ENCODE measurements at regions not wholly inside any gene's neighbourhood (a gene's known extent, or its start where the extent isn't known, plus 50 kb on each side); places are given as distances from the start of the nearest gene placed in this dataset.

GRCh38 chr4:96753216-96753615, 913.3 kb downstream of the PDHA2 start:
- DNase-seq (ENCODE audit: low read depth in 1 of 2, low spot score in 1 of 2), result no peak
- no peak for TF ChIP-seq REST (IDR thresholded peaks at IDR 0.05; ENCODE audit: insufficient replicate concordance, low read depth)
- TF ChIP-seq GABPA (IDR thresholded peaks at IDR 0.05; ENCODE audit: low read depth), result no peak
- TF ChIP-seq SPI1 (IDR thresholded peaks at IDR 0.05; ENCODE audit: borderline replicate concordance, low read depth), result no peak
- no peak for TF ChIP-seq POLR2AphosphoS5 (IDR thresholded peaks at IDR 0.05; ENCODE audit: low read depth)
- no peak for TF ChIP-seq CTCF (IDR thresholded peaks at IDR 0.05; ENCODE audit: insufficient read depth, low read length)
- no peaks in the 10 kb centered on the region for H3K27me3 ChIP-seq (ENCODE audit: insufficient read depth, poor library complexity, severe bottlenecking)
- no peak overlapping the region for H3K27ac ChIP-seq (replicated peaks)
- H3K4me3 ChIP-seq (replicated peaks; ENCODE audit: insufficient read depth, low read length), result no peak overlapping the region

GRCh38 chr4:96755569-96756484, 915.9 kb downstream of the PDHA2 start:
- Histone ChIP-seq H3K4me3 (replicated peaks; ENCODE audit: insufficient read depth, low read length) (no peak overlapping the region), H3K27me3 (ENCODE audit: insufficient read depth, poor library complexity, severe bottlenecking) (no peaks in the 10 kb centered on the region), H3K27ac (replicated peaks) (no peak overlapping the region)
- TF ChIP-seq CTCF (IDR thresholded peaks at IDR 0.05; ENCODE audit: insufficient read depth, low read length) (no peak), REST (IDR thresholded peaks at IDR 0.05; ENCODE audit: insufficient replicate concordance, low read depth) (no peak), GABPA (IDR thresholded peaks at IDR 0.05; ENCODE audit: low read depth) (no peak), SPI1 (IDR thresholded peaks at IDR 0.05; ENCODE audit: borderline replicate concordance, low read depth) (no peak), POLR2AphosphoS5 (IDR thresholded peaks at IDR 0.05; ENCODE audit: low read depth) (no peak)
- DNase-seq (ENCODE audit: low read depth in 1 of 2, low spot score in 1 of 2), result no peak

GRCh38 chr4:96756584-96756983, 916.7 kb downstream of the PDHA2 start:
- TF ChIP-seq REST (IDR thresholded peaks at IDR 0.05; ENCODE audit: insufficient replicate concordance, low read depth) (no peak), CTCF (IDR thresholded peaks at IDR 0.05; ENCODE audit: insufficient read depth, low read length) (no peak), GABPA (IDR thresholded peaks at IDR 0.05; ENCODE audit: low read depth) (no peak), POLR2AphosphoS5 (IDR thresholded peaks at IDR 0.05; ENCODE audit: low read depth) (no peak), SPI1 (IDR thresholded peaks at IDR 0.05; ENCODE audit: borderline replicate concordance, low read depth) (no peak)
- no peak for DNase-seq (ENCODE audit: low read depth in 1 of 2, low spot score in 1 of 2)
- no peaks in the 10 kb centered on the region for H3K27me3 ChIP-seq (ENCODE audit: insufficient read depth, poor library complexity, severe bottlenecking)
- no peak overlapping the region for H3K27ac ChIP-seq (replicated peaks)
- H3K4me3 ChIP-seq (replicated peaks; ENCODE audit: insufficient read depth, low read length), result no peak overlapping the region

All from HL-60 (cell line).